ELR (cell line): ENCODE measurements at regions not wholly inside any gene's neighbourhood (a gene's known extent, or its start where the extent isn't known, plus 50 kb on each side); places are given as distances from the start of the nearest gene placed in this dataset.

Source experiments
- DNase-seq: peaks from one replicate; pipeline ENCODE4 v3.0.0-alpha.2; 2015; ENCODE audit warnings: low read depth

GRCh38 chr14:101503431-101504095 is 57.7 kb upstream of the DIO3 start:
- no peak for DNase-seq

GRCh38 chr14:101504096-101504948 is 57.0 kb upstream of the DIO3 start:
- no peak for DNase-seq

GRCh38 chr14:101505236-101505970 is 55.9 kb upstream of the DIO3 start:
- no peak for DNase-seq

- DNase-seq, result no peak
Observed at GRCh38 chr14:101506211-101506925, 54.9 kb upstream of the DIO3 start.

- DNase-seq, result no peak
Observed at GRCh38 chr14:101506926-101507835, 54.1 kb upstream of the DIO3 start.

- DNase-seq, result no peak
Observed at GRCh38 chr14:101507836-101508150, 53.5 kb upstream of the DIO3 start.

- no peak for DNase-seq
Observed at GRCh38 chr14:101508196-101508947, 52.9 kb upstream of the DIO3 start.

GRCh38 chr14:101508948-101509729 is 52.2 kb upstream of the DIO3 start:
- DNase-seq, result no peak

- DNase-seq, result no peak
Observed at GRCh38 chr14:101509730-101510371, 51.4 kb upstream of the DIO3 start.

- no peak for DNase-seq
Observed at GRCh38 chr14:101511199-101511598, 50.1 kb upstream of the DIO3 start.
